ENCODE measurements at regions not wholly inside any gene's neighbourhood (a gene's known extent, or its start where the extent isn't known, plus 50 kb on each side); places are given as distances from the start of the nearest gene placed in this dataset.

DNA sequence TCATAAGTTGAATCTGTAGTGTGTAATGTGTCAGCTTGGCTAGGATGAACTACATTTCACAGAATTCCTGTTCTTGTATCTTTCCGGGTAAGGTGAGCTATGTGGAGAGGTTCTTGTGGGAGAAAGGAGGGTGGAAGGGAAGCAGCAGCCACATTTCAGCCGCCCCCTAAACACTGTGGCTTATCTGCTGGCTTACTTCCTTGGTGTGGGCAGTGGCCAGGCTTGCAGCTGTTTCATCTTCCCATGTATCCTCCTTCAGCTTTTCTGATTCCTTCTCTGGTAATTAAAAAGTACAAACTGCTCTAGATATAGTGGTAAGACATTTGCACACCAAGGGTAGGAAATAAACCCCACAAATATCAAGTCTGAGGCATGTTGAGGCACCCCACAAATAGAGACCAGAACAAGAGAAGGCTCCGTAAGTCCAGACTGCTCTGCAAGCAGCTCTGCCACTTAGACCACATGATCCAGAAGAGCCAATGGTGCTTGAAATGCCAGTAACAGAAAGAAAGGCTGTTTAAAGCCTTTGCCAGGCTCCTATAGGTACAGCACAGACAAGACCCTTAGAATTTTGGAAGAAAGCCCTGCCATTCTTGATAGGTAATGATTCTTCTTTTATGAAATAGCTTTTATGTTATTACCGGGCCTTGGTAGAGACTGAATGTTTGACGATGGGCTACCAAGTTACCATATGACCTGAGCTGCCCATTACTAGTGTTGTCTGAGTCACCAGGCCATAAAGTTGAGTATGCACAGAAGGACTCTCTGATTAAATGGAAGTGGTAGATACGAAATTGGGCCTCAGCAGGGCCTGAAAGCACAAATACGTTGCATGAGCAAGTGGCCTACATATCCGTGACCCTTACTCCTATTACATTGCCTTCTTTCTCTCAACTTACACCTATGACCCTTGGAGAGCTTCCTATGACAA is 215.0 kb upstream of the SGK1 start:
- no peak for DNase-seq
- Mint-ChIP-seq H3K36me3 (ENCODE audit: low read depth) (no peaks in the 10 kb centered on the region), H3K4me3 (no peak overlapping the region), H3K4me1 (peaks cover 10% of the 10 kb centered on the region), H3K27me3 (ENCODE audit: low read depth, poor library complexity) (peaks cover 4% of the 10 kb centered on the region), H3K27ac (peak overlapping the region; percentile 41), H3K9me3 (no peaks in the 10 kb centered on the region)
- no peak for TF ChIP-seq CTCF (IDR thresholded peaks at IDR 0.05)

GRCh38 chr6:134531611-134532010 is 213.7 kb upstream of the SGK1 start:
- Mint-ChIP-seq H3K9me3 (no peaks in the 10 kb centered on the region), H3K4me1 (peaks cover 17% of the 10 kb centered on the region), H3K27ac (no peak overlapping the region), H3K4me3 (no peak overlapping the region), H3K36me3 (ENCODE audit: low read depth) (no peaks in the 10 kb centered on the region), H3K27me3 (ENCODE audit: low read depth, poor library complexity) (peaks cover 4% of the 10 kb centered on the region)
- no peak for DNase-seq
- no peak for TF ChIP-seq CTCF (IDR thresholded peaks at IDR 0.05)

DNA sequence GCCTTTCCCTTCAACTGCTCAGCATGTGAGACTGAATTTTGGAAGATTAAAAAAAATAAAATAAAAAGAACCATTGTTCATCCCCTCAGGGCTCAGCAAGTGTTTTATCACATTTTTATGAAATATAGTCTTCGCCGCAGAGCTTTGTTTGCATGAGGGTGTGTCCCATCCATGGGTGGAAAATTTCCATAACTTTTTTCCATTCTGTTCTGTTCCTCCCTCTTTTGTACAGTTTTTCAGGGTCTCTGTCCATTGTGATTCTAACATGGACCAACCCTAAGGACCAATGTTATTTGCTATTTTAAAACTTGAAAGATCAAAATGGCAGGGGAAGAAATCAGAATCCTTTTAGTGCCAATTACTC is 213.3 kb upstream of the SGK1 start:
- Mint-ChIP-seq H3K4me3 (no peak overlapping the region), H3K36me3 (ENCODE audit: low read depth) (no peaks in the 10 kb centered on the region), H3K9me3 (no peaks in the 10 kb centered on the region), H3K4me1 (peaks cover 17% of the 10 kb centered on the region), H3K27ac (no peak overlapping the region), H3K27me3 (ENCODE audit: low read depth, poor library complexity) (peaks cover 4% of the 10 kb centered on the region)
- TF ChIP-seq CTCF (IDR thresholded peaks at IDR 0.05), result no peak
- no peak for DNase-seq

GRCh38 chr6:134529921-134530320 is 212.0 kb upstream of the SGK1 start:
- no peak for TF ChIP-seq CTCF (IDR thresholded peaks at IDR 0.05)
- Mint-ChIP-seq H3K4me1 (peaks cover 22% of the 10 kb centered on the region), H3K27me3 (ENCODE audit: low read depth, poor library complexity) (peaks cover 4% of the 10 kb centered on the region), H3K27ac (no peak overlapping the region), H3K36me3 (ENCODE audit: low read depth) (no peaks in the 10 kb centered on the region), H3K4me3 (no peak overlapping the region), H3K9me3 (no peaks in the 10 kb centered on the region)
- no peak for DNase-seq

GRCh38 chr6:134529305-134529704 is 211.4 kb upstream of the SGK1 start:
- Mint-ChIP-seq H3K36me3 (ENCODE audit: low read depth) (no peaks in the 10 kb centered on the region), H3K4me1 (peaks cover 24% of the 10 kb centered on the region), H3K4me3 (no peak overlapping the region), H3K27me3 (ENCODE audit: low read depth, poor library complexity) (peaks cover 4% of the 10 kb centered on the region), H3K9me3 (no peaks in the 10 kb centered on the region), H3K27ac (no peak overlapping the region)
- no peak for DNase-seq
- no peak for TF ChIP-seq CTCF (IDR thresholded peaks at IDR 0.05)
